GM23338 (cell line): ENCODE measurements at regions not wholly inside any gene's neighbourhood (a gene's known extent, or its start where the extent isn't known, plus 50 kb on each side); places are given as distances from the start of the nearest gene placed in this dataset.
"Not testable (repeated sequence)": the region's sequence is repeated elsewhere in the genome, so short reads cannot be mapped to it uniquely, and the experiment has no call there.

ENCODE experiments used
- ATAC-seq: fragments of 200-7000 bp; cut with Tn5 transposase; 3 replicates; pipeline ENCODE4 v1.9.1; 2020
- DNase-seq: peaks from one replicate; pipeline ENCODE4 v3.0.0-alpha.2; 2015; ENCODE audit warnings: low spot score
- H2AFZ ChIP-seq: fragments of 200-600 bp; sonication (generic); 2 replicates; pipeline ENCODE4 v1.8.0; 2016; ENCODE audit warnings: antibody characterized with exemption, mild to moderate bottlenecking, moderate library complexity
- H3F3A ChIP-seq: fragments of 200-600 bp; sonication (generic); replicated peaks from 2 replicates; pipeline ENCODE4 v1.8.0; 2017; ENCODE audit warnings: antibody characterized with exemption, mixed run types, low read depth
- H3K27ac ChIP-seq: fragments of 200-600 bp; sonication (generic); 2 replicates; pipeline ENCODE4 v1.6.1; 2016; ENCODE audit warnings: low read depth
- H3K27me3 ChIP-seq: fragments of 200-600 bp; sonication (generic); 2 replicates; pipeline ENCODE4 v1.8.0; 2016; ENCODE audit warnings: mild to moderate bottlenecking, mixed run types, moderate library complexity; ENCODE audit not compliant: insufficient read depth
- H3K36me3 ChIP-seq: fragments of 200-600 bp; sonication (generic); 2 replicates; pipeline ENCODE4 v1.8.0; 2016; ENCODE audit warnings: mild to moderate bottlenecking; ENCODE audit not compliant: insufficient read depth
- H3K4me1 ChIP-seq: fragments of 200-600 bp; sonication (generic); 2 replicates; pipeline ENCODE4 v1.8.0; 2016; ENCODE audit warnings: mild to moderate bottlenecking, moderate library complexity; ENCODE audit not compliant: insufficient read depth
- H3K4me2 ChIP-seq: fragments of 200-600 bp; sonication (generic); 2 replicates; pipeline ENCODE4 v1.7.1; 2017; ENCODE audit warnings: mixed run types
- H3K4me3 ChIP-seq: fragments of 200-600 bp; sonication (generic); 2 replicates; pipeline ENCODE4 v1.6.1; 2016; ENCODE audit warnings: mixed run types
- H3K79me2 ChIP-seq: fragments of 200-600 bp; sonication (generic); replicated peaks from 2 replicates; pipeline ENCODE4 v1.8.0; 2017; ENCODE audit warnings: mild to moderate bottlenecking; ENCODE audit not compliant: insufficient read depth
- H3K9me2 ChIP-seq: fragments of 200-600 bp; sonication (generic); 2 replicates; pipeline ENCODE4 v1.8.0; 2017; ENCODE audit not compliant: insufficient read depth
- H4K20me1 ChIP-seq: fragments of 200-600 bp; sonication (generic); replicated peaks from 2 replicates; pipeline ENCODE4 v1.8.0; 2017; ENCODE audit warnings: mild to moderate bottlenecking; ENCODE audit not compliant: insufficient read depth
- H3K27ac Mint-ChIP-seq: 2 replicates; pipeline ENCODE4 v1.8.0; 2020; ENCODE audit warnings: inconsistent platforms, mild to moderate bottlenecking, moderate library complexity, mixed read lengths
- H3K27me3 Mint-ChIP-seq: 3 replicates; pipeline ENCODE4 v1.8.0; 2022; ENCODE audit warnings: low read depth, mild to moderate bottlenecking, moderate library complexity, mixed read lengths, inconsistent platforms; ENCODE audit not compliant: insufficient read depth, poor library complexity
- H3K36me3 Mint-ChIP-seq: 3 replicates; pipeline ENCODE4 v1.8.0; 2021; ENCODE audit warnings: low read depth, mild to moderate bottlenecking, inconsistent platforms, moderate library complexity, mixed read lengths
- H3K4me1 Mint-ChIP-seq: 3 replicates; pipeline ENCODE4 v1.8.0; 2020; ENCODE audit warnings: mild to moderate bottlenecking, inconsistent platforms, mixed read lengths
- H3K4me3 Mint-ChIP-seq: 3 replicates; pipeline ENCODE4 v1.8.0; 2021; ENCODE audit warnings: moderate library complexity, mild to moderate bottlenecking, inconsistent platforms, mixed read lengths
- H3K9me3 Mint-ChIP-seq: 3 replicates; pipeline ENCODE4 v1.8.0; 2020; ENCODE audit warnings: moderate library complexity, mild to moderate bottlenecking, inconsistent platforms, mixed read lengths
- CTCF ChIP-seq, 2 experiments: fragments of 200-600 bp in 1 of 2; sonication (generic) in 1 of 2; conservative IDR thresholded peaks; 2 replicates each; pipeline versions ENCODE4 v1.5.1 to v1.6.1; 2016 to 2017; ENCODE audit warnings: antibody characterized with exemption in 2 of 2, low read depth in 2 of 2, mild to moderate bottlenecking in 2 of 2, moderate library complexity in 1 of 2
- ETS1 ChIP-seq: IDR thresholded peaks from 2 replicates; pipeline ENCODE4 v1.6.1; 2016; ENCODE audit warnings: antibody characterized with exemption
- EZH2 ChIP-seq: fragments of 200-600 bp; sonication (generic); IDR thresholded peaks from one replicate; pipeline ENCODE4 v1.8.0; 2017; ENCODE audit warnings: antibody characterized with exemption, mild to moderate bottlenecking, low read depth; ENCODE audit not compliant: unreplicated experiment
- JUNB ChIP-seq: IDR thresholded peaks from one replicate; pipeline ENCODE4 v1.6.1; 2016; ENCODE audit warnings: antibody characterized with exemption; ENCODE audit not compliant: unreplicated experiment
- NANOG ChIP-seq: IDR thresholded peaks from 2 replicates; pipeline ENCODE4 v1.6.1; 2016; ENCODE audit warnings: antibody characterized with exemption, borderline replicate concordance
- POLR2AphosphoS5 ChIP-seq: IDR thresholded peaks from 2 replicates; pipeline ENCODE4 v1.6.1; 2016; ENCODE audit warnings: antibody characterized with exemption, low read depth
- REST ChIP-seq: IDR thresholded peaks from one replicate; pipeline ENCODE4 v1.6.1; 2018; ENCODE audit warnings: antibody characterized with exemption; ENCODE audit not compliant: unreplicated experiment
- ZNF114 ChIP-seq: fragments of 250-450 bp; sonication (Bioruptor Pico); IDR thresholded peaks from 2 replicates; pipeline ENCODE4 v1.5.0; 2020; ENCODE audit warnings: mild to moderate bottlenecking, moderate library complexity
- ZNF462 ChIP-seq: fragments of 250-450 bp; sonication (Bioruptor Pico); IDR thresholded peaks from 2 replicates; pipeline ENCODE4 v1.5.0; 2020; ENCODE audit warnings: mild to moderate bottlenecking, moderate library complexity

- not testable (repeated sequence) for H3K9me3 Mint-ChIP-seq, H3K27me3 ChIP-seq, H3K4me3 ChIP-seq, H3K4me3 Mint-ChIP-seq, H2AFZ ChIP-seq, H3K27ac Mint-ChIP-seq, H3K27me3 Mint-ChIP-seq, H3K4me1 ChIP-seq, H3K4me2 ChIP-seq, H3K79me2 ChIP-seq, H3K27ac ChIP-seq, H3F3A ChIP-seq, H3K36me3 Mint-ChIP-seq, ATAC-seq, H4K20me1 ChIP-seq, H3K9me2 ChIP-seq, H3K36me3 ChIP-seq, H3K4me1 Mint-ChIP-seq, DNase-seq
Measured at GRCh38 chr12:54799966-54800365, 54.4 kb upstream of the MUCL1 start.

GRCh38 chr12:54798651-54799050 is 55.7 kb upstream of the MUCL1 start:
- H3K27ac Mint-ChIP-seq = no peak overlapping the region
- H3K27ac ChIP-seq = no peak overlapping the region
- no peaks in the 10 kb centered on the region for H3K4me1 ChIP-seq

More at GRCh38 chr12:54798651-54799050, 55.7 kb upstream of the MUCL1 start:
- Histone ChIP-seq H3K9me2 (no peaks in the 10 kb centered on the region), H3K4me3 (no peak overlapping the region), H3F3A (no peaks in the 10 kb centered on the region), H3K27me3 (no peaks in the 10 kb centered on the region), H4K20me1 (no peaks in the 10 kb centered on the region), H3K79me2 (no peaks in the 10 kb centered on the region), H3K4me2 (no peak overlapping the region), H3K36me3 (no peaks in the 10 kb centered on the region), H2AFZ (no peak overlapping the region)
- H3K27me3 Mint-ChIP-seq = no peaks in the 10 kb centered on the region
- H3K4me1 Mint-ChIP-seq = no peaks in the 10 kb centered on the region
- DNase-seq = no peak
- ATAC-seq = no peak
- no peak overlapping the region for H3K4me3 Mint-ChIP-seq
- H3K36me3 Mint-ChIP-seq = no peaks in the 10 kb centered on the region
- no peak for TF ChIP-seq NANOG
- no peak for TF ChIP-seq ETS1
- TF ChIP-seq CTCF (conservative IDR thresholded peaks at IDR 0.05; ENCODE audit: low read depth in 2 of 2) = no peak
- no peak for TF ChIP-seq EZH2
- TF ChIP-seq JUNB = no peak
- no peak for TF ChIP-seq ZNF114 (CRISPR knock-in tag)
- no peak for TF ChIP-seq ZNF462 (CRISPR knock-in tag)
- TF ChIP-seq POLR2AphosphoS5 = no peak
- no peak for TF ChIP-seq REST
- no peaks in the 10 kb centered on the region for H3K9me3 Mint-ChIP-seq
